HuH-7 (cell line): ENCODE measurements at regions not wholly inside any gene's neighbourhood (a gene's known extent, or its start where the extent isn't known, plus 50 kb on each side); places are given as distances from the start of the nearest gene placed in this dataset.
A peak's percentile ranks its signal among the peaks of the same experiment; 100 is the strongest.

Source experiments
- DNase-seq: peaks from one replicate; pipeline ENCODE4 v3.0.0; 2011; ENCODE audit warnings: low spot score

GRCh38 chr7:17176371-17177032, 122.0 kb upstream of the AHR start:
- no peak for DNase-seq

DNA sequence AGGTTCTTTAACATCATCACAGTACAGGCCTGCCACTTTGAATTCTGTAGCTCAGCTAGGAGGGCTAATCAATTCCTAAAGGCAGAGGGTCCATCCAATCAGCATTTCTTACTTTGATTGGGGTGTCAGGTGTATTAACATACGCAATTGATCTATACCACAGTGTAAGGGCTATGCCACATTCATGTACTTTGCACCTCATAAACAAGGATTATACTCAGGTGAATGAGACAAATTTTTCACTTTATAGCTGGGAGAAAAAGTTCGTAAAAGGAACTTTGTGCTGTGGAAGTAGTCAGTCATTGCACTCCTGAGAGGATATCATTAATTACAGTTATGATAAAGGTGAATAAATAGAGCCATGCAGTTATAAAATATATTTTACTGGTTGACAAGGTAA, 119.9 kb upstream of the AHR start:
- DNase-seq, result no peak

DNA sequence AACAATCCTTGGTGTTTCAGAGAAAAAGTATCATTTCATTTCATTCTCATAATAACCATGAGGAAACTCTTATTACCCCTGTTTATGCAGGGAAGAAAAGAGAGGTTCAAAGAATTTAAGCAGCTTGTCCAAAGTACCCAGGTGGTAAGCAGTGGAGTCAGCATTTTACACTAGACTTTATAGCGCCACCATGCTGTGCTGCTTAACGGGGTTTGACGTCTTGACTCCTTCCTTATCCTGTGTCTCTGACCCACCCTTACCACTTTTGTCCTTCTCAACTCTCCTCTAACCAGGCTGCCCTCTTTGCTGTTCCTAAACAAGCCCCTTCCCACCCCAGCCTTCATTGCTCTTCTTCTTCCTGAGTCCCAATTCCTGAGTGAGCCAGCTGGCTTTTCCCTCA, 117.0 kb upstream of the AHR start:
- no peak for DNase-seq

GRCh38 chr7:17183630-17184328, 114.7 kb upstream of the AHR start:
- no peak for DNase-seq

GRCh38 chr7:17184805-17185689, 113.4 kb upstream of the AHR start:
- no peak for DNase-seq

- DNase-seq, result no peak
Measured at GRCh38 chr7:17185690-17186070, 112.8 kb upstream of the AHR start.

DNA sequence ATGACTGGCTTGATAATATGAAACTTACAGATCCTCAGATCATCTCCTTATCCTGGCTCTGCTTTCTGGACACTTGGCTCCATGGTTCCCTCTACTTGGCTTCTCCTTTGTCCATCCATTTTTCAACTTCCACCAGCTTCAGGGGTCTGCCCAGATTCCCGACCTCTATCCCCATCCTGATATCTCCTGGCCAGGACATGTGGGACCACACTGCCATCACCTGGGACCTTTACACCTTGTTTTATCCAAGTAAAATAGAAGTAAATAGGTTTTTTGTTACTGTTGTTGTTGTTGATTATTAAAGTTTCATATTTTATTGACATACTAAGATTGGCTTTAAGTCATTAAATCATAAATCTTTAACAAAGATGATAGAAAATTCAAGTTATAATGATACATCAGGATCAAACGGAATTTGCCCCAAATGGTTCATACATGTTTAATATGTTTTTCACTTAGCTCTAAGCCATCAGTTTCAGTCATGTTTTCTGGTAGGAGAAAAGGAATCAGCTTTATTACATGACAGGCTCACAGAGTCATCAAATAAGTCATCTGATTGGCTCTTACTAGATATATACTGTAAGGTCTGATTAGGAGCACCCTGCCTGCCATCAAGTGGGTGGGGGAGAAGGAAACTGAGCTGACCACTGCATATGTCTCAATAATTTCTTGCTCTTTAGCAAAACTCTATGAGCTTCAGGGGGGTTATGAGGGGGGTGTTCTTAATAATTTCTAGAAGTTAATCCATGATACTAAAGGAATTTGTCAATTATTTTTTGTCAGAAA, 111.5 kb upstream of the AHR start:
- no peak for DNase-seq

DNA sequence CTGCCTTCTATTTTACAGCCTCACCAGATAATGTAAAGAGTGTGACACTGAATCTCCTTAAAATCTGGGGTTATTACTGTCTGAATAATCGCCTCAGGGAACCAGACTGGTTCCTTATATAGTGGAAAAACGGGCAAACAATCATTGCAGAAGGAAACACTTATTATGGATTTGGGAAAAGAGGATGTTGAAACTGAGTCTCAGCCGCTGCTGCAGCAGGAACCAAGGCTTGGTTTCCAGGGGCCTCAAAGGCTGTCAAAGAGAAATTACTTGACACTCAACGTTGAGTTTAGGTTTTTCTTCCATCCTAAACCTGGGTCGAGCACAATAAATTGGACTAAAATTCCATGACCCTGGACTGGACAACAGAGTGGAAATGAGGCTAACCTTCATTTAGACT, 103.8 kb upstream of the AHR start:
- DNase-seq, result no peak

- DNase-seq, result no peak
Measured at GRCh38 chr7:17195576-17195975, 102.9 kb upstream of the AHR start.

- DNase-seq, result no peak
Measured at GRCh38 chr7:17205910-17206309, 92.5 kb upstream of the AHR start.

GRCh38 chr7:17206349-17206905, 92.0 kb upstream of the AHR start:
- DNase-seq, result peak; percentile 48

- peak; percentile 20 for DNase-seq
Measured at GRCh38 chr7:17207220-17207619, 91.2 kb upstream of the AHR start.

DNA sequence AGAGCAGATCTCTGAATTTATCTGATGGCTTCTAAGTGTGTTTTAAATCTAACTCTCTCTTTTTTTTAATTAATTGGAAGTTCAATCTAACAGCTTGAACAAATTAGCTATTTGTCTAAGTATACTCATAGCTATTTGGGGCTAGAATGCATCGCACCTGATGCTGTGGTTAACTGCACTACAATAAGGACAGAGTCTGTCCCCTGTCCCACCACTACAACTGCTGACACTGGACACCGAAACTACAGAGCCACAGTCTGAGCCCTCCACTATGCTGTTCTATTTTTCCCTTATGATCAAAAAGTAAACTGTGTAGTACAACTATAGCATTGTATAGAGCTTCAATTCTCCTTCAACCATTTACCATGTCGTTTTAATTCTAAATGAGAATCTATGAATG, 89.4 kb upstream of the AHR start:
- DNase-seq, result no peak

- no peak for DNase-seq
Measured at GRCh38 chr7:17211307-17211836, 87.1 kb upstream of the AHR start.

DNA sequence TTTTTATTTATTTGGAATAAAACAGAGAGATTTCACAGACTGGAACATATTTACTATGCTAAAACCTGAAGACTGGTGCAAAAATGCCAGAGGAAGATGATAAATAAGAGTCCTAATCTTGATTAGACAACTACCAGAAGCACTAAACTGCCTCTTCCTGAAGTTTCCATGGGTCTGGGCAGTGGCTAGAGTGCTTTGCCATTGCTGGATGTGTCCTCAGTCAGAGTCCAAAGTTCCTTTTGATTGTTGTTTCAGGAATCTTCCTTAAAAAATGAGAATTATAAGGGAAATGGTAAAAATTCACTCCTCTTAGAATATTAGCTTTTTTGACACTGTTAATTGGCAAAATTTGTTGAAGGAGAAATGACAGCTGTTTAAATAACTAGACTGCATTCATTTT, 86.3 kb upstream of the AHR start:
- DNase-seq, result peak; percentile 12

DNA sequence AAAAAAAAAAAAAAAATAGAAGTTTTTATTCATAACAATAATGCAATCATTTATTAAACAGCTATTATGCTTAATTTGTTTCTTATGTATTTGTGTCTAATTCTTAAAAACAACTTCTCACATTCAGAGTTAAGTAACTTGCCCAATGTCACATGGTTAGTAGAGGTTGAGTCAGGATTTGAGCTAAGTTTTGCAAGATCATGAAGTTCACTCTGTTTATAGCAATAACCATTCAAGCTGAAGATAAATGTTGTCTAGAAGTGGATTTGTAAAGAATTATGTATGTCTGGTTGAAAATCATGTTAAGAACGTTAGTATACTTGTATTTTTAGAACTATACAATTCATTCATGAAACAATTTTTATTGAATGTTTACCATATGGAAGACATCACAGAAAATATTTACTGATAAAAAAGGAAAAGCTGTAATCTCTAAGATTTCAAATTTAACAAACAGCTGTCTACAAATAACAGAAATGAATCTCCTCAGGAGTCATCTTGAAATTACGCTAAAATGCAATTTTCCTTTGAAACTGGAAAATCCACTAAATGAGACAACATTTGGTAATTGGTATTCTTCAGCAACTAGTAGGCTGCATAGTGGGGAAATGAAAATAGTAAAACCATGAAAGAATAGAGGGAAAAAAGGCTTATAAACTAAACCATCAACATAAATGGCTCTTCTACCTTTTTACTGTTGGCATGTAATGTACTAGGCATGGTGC, 70.5 kb upstream of the AHR start:
- no peak for DNase-seq

DNA sequence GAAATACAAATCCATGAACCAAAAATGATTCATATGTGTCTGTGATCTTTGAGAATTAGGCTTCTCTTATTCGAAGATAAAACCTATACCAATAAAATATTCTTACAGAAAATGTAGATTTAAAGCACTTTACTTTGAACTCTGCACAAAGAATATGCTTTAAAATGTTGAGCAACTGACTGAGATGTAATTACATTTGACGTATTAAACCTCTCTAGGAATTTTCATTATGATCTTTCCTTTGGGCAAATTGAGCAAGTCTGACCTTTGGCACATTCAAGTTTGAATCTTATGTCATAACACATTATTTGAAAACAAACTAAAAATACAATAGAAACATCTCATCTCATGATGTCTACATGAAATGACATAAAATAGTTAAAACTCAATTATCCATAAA, 69.2 kb upstream of the AHR start:
- no peak for DNase-seq

- no peak for DNase-seq
Measured at GRCh38 chr7:17230099-17230807, 68.2 kb upstream of the AHR start.

- no peak for DNase-seq
Measured at GRCh38 chr7:17233603-17234002, 64.8 kb upstream of the AHR start.

- no peak for DNase-seq
Measured at GRCh38 chr7:17234030-17234397, 64.4 kb upstream of the AHR start.
